NCI-H526 treated with DMSO at 0.1 percent for 48 hours (cell line): ENCODE measurements at regions not wholly inside any gene's neighbourhood (a gene's known extent, or its start where the extent isn't known, plus 50 kb on each side); places are given as distances from the start of the nearest gene placed in this dataset.

Source experiments
- DNase-seq: peaks from one replicate; lab custom pipeline; 2025; lab: John Stamatoyannopoulos, UW

DNA sequence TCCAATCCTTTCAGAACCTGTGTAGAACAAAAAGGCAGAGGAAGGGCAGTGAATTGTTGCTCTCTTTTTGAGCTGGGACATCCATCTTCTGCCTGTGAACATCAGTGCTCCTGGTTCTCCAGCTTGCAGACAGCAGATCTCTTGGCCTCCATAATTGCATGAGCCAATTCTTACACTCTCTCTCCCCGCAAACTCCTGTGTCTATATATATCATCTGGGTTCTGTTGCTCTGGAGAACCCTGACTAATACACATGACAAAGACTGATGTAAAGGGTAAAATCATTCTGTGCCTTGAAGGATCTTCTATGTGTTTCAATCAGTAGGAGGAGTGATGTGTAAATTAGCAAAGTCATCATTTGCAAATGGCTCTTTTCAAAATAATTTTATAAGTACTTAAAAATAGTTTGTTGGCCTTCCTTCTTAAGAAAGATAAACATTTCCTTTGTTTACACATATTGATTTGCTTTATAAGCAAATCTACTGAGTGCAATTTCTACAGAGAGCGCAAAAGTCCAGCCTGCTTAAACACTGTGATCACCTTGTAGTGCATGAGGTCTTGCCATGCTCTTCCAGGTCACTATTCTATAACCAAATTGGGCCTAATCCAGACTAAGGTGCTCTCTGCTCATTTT lies 154.9 kb upstream of the ANKRD28 start:
- DNase-seq = no peak

DNA sequence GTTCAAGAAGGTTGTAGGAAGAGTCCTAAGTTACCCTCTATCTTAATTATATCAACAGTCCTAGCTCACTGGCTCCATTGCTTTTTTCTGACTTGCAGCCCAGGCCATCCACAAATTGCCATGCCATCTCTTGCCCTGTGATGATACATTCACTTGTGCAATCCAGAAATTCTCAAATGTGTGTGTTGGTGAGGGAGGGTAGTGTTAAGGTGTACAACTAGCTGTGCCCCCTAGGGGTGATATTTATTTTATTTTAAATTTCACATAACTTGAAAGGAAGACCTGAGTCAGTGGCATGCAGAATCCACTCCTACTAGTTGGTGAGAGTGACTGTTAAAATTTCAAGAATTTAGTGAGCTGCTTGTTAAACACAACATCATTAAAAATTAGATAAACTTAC lies 156.1 kb upstream of the ANKRD28 start:
- no peak for DNase-seq

DNA sequence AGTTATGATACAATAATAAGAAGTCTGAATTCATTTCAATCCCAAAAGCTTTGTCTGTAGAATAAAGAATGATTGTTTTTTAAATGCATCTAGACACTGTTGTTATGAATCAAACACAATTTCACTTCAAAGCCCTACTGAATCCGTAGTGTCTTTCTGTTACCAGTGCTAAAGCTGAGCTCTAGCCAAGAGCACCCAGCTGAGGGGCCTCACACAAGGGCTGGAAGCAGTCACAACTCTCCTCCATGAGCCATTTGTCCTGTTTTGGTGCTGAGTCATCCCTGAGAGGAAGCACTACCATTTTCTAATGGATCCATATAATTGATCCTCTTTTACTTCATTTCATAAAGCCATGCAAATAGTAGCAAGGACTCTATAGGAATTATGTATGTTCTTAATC lies 158.2 kb upstream of the ANKRD28 start:
- no peak for DNase-seq

DNA sequence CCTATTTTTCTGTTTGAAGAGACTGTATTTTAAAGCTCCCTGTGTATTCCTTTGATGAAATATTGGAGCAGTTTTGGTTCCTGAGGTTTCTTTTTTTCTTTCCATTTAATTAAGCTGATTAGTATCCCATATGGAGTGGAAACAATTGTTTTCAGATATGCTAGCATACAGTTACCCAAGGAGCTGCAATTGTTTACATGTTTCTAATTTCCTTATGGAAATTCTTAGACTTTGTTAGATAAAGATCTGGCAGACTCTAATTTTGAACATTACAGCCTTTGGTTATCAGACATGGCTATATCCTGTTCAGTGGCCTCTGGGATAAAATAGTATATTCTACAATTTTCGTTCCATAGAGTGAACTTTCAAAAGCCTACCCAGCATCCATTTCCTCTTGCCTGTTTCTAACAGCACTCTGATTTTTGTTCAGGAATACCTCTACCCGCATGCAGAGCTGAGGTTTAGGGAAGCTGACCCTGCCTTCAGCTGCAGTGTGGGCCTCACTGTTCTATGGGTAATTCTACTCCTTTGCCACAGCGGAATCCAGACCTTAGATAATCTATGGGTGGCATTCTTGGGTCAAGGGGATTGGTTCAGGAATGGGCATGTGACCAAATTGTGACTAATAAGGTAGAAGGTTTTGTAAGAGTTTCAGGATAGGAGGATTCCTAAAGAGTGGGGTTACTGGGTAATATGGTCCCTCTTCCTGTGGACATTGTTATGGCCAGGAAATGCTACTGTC lies 161.1 kb upstream of the ANKRD28 start:
- DNase-seq = no peak

DNA sequence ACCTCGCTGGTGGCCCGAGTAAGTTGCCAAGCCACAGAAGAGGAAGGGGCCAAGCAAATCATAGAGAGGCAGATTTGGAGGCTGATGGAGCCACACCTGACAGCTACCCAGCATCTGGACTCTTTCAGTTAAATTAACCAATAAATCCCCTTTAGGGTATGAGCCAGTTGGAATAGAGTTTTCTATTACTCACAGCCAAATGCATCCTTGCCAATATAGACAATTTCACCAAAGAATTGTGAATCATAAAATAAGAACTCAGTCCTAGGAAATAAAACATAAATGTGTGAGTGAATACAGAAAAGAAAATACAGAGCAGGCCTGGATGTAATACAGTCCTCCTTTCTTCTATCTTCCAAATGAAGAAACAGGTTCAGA lies 161.6 kb upstream of the ANKRD28 start:
- no peak for DNase-seq

DNA sequence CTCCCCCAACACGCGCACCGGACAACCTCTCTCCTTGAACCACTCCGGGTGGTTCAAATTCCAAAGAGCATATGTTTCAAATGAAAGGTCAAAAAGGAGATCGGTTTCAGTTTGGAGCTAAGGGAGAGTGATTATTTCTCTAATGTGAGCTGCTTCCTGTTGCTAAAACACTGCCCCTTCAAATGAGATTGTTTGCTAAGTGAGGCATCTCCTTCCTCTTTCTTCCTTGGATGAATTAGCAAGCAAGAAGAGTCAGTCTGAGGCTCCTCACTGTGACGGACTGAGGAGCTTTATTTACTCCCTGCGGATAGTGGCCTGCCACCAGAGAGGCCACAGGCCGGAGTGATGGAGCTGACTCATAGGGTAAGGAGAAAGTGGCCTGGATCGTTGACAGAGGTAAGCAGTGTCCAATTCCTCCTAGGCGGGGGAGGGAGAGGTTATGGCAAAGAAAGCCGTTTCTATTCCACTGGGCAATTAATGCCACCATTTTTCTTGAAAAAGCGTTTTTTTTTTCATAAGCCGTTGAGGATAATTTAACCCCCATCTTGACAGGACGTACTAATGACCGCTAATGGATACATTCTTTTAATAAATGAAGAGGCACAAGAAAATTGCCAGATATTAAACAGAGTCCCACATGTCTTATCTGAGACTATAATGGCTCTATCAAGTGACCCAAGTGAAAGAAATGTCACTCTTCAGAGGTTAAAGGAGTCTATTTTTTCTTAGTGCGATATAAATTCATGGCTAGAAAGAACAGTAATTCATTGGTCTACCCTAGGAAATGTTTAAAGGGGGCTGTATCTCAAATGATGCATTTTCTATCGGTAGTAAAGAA lies 167.0 kb upstream of the ANKRD28 start:
- no peak for DNase-seq

DNA sequence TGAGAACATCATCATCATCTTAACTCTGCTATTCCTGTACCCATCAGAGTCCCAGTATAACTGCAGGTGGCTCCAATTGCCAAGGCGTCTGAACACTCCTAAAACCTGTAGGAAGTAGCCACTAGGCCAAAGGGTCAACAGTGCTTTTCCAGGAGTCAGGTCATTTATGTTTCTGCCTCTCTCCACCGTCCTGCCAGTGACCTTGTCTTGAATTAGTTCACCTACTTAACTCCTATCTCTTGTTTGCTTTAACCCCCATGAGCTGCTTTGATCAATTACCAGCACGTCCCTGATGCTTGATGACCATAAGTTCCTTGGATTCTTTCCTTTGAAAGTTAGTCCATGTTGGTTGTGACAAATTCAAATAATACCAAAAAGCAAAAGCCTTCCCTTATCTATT lies 169.8 kb upstream of the ANKRD28 start:
- DNase-seq = no peak

DNA sequence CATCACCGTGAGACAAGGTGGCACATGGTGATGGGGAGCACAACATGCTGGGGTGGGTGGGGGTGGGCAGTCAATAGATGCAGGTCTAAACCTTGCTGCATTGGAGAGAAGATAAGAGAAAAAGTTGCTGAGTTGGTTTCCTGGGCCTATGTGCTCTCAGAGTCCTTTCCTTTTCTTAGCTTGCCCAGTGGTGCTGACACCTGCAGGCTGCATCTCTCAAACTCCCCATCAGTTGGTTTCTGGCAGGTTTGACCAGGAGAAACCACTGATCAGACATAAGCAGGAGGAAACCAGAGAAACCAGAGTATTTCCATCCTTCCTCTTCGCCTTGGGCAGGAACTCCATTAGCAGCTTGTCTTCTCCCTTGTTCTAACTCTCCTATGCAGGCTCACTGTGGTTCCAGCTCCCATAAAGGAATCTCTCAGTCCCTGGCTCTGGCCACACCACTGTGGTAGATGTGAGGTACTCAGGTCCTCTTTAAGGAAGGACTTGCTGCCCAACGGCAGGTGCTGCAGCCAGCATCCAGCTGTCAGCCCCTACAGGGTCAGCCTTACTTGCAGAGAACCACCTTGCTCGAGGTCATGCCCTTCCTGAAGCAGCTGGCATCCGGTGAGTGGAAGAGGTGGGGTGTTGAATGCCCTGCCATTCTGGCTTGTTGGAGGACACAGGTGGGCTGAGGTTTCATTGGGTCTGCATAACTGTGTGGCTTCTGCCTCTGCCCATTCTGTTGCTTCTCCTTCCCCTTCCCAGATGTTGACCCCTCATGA lies 172.3 kb upstream of the ANKRD28 start:
- no peak for DNase-seq

DNA sequence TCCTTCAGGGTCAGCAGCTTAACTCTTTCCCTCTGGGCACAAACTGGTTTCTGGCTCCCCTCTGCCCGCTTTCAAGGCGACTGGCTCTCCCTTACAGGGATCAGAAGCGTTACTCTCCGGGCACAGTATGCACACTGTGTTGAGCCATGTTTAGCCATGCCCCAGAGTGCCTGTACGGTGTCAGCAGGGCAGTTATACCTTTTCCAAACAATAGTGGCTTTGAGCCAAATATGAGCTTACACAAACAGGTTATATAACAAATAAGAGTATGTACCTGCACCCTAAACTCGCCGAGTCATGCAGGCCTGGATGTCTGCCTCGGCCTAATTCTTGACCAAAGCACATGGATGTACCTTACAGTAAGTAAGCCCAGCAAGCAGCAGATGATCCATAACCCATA lies 175.6 kb upstream of the ANKRD28 start:
- DNase-seq = no peak

DNA sequence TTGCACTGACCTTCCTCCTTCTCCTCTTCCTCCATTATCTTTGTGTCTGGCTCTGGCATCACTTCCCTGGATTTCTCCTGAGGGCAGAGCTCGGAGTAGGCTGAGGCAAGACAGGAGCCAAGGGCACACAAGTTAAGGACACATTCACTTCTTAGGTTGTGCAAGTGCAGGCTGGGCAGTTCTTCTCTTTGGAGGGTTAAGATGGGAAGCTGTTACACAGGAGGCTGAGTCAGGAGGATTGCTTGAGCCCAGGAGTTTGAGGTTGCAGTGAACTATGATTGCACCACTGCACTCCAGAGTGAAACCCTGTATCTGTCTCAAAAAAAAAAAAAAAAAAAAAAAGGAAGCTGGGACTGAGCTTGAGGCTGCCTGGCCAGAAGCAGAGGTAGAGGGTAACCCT lies 176.2 kb upstream of the ANKRD28 start:
- no peak for DNase-seq

DNA sequence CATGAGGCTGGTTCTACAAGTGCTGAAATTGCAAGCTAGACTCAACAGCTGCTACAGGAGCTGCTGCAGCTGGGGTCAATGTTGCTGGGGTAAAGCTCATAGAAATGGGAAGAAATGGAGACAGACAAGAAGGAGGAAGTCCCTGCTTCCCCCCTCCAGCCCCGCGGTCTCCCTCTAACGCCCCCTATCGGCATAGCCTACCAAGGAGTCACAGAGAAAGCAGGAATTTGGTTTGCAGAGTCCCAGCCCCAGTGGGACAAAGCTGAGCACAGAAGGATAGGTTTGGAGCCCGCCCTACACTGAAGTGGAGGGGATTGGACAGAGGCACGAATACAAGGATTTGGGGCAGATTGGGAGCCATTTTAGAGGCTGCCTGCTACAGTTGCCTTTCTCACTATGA lies 176.9 kb upstream of the ANKRD28 start:
- no peak for DNase-seq

DNA sequence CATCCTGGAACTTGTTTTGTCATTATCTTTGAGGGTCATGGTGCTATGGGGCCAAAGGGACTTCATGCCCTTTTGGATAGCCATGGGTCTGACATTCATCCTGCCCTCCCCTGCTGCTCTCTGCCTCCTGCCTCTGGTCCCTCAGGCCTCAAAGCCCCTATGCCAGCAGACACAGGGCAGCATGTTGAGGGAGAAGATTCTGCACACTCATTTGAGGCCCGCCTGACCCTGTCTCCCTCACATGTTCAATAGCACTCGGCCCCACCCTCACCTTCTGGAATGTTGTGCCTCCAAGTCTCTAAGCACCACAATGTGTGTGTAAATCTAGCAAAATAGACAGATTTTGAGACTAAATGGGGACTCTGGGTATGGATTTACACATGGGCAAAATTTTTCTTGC lies 178.7 kb upstream of the ANKRD28 start:
- no peak for DNase-seq

DNA sequence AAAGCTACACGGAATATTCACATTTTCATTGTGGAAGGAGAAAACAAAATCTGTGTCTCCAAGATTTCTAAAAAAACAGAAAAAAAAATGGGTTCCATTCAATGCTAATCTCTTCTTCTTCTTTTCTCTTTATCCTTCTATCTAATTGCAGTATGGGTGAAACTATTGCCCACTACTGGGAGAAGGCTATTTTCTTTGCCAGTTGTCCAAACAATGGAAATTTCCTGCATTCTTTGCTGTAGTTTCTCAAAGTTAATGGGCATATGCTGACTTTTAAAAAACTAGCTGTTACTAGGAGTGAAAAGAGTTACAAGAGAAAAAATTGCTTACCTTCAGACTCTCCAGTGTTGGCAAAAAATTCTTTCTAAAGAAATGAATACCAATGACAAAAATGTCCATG lies 179.3 kb upstream of the ANKRD28 start:
- no peak for DNase-seq

DNA sequence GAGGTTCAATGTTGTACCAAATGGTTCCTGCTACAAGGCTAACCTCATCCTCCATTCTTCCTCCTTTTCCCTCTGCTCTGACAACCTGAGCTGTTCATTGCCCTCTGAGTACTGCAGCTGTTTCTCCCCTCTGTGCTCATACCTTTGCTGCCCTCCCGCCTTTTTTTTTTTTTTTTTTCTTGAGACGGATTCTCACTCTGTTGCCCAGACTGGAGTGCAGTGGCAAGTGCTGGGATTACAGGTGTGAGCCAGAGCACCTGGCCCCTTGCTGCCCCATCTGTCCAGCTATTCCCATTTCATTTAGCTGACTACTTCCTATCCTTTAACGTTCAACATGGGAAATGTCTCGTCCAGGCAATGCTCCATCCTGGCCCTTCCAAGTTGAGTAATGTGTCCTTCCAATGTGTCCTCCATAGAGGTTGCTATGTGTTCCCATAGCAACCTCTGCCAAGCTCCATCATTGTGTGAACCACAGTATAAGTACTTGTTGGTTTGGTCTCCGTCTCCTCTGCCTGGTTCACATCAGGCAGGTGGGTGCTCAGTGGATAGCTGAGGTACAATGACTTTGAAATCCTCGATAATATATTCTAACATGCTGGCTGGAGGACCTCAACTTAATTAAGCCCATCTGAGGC lies 179.9 kb upstream of the ANKRD28 start:
- no peak for DNase-seq

DNA sequence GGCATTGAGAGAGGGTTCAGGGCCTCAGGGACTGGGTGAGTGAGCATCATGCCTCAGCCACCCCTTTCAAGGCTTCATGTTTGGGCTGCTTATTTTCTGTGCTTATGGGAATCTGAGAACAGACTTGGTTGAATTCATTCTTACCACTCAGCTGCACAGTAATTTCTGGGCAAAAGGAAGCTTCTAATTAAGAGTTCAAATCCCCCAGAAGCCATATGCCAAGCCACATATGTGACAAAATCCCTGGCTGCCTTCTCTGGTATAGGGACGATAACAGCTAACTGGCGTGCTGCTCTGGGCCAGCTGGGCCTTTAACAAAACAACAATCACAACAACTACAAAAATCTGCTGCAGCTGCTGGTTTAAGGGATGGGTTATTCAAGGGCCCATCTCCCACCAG lies 181.0 kb upstream of the ANKRD28 start:
- DNase-seq = no peak

DNA sequence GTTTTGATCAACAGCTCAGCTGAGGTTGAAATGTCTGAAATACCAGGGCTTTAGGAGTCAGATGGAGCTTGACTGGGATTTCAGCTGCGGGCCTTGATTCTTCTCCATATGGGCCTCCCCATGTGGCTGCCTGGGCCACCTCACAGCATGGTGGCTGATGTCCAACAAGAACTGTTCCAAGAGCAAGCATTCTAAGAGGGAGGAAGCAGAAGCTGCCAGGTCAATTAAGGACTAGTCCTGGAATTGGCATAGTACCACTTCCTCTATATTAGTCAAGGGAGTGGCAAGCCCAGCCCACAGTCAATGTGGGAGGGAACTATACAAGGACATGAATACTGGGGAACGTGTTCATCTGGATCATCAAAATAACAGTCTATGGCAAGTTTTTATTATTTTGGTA lies 181.7 kb upstream of the ANKRD28 start:
- no peak for DNase-seq

DNA sequence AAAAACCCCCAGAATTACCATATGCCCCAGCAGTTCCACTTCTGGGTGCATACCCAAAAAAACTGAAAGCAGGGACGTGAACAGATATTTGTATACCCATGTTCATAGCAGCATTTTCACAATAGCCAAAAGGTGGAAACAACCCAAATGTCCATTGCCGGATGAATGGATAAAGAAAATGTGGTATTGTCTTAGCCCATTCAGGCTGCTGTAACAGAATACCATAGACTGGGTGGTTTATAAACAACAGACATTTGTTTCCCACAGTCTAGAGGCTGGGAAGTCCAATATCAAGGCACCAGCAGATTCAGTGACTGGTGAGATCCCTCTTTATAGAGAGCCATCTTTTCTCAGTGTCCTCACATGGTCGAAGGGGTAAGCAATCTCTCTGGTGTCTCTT lies 182.1 kb upstream of the ANKRD28 start:
- no peak for DNase-seq

DNA sequence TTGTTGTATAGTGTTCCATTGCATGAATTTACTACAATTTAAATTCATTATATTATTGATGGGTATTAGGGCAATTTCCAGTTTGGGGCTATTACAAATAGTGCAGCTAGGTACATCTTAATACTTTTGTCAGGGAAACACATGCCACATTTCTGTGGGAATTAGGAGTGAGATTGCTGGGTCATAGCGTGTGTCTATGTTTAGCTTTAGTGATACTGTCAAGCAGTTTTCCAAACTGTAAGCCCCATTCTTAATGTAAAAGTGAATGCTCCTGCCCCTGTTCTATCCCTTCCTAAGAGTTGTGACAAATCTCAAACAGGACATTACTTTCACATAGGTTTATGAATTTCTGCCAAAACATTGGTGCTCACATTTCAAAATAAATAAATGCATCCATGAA lies 184.5 kb upstream of the ANKRD28 start:
- no peak for DNase-seq

DNA sequence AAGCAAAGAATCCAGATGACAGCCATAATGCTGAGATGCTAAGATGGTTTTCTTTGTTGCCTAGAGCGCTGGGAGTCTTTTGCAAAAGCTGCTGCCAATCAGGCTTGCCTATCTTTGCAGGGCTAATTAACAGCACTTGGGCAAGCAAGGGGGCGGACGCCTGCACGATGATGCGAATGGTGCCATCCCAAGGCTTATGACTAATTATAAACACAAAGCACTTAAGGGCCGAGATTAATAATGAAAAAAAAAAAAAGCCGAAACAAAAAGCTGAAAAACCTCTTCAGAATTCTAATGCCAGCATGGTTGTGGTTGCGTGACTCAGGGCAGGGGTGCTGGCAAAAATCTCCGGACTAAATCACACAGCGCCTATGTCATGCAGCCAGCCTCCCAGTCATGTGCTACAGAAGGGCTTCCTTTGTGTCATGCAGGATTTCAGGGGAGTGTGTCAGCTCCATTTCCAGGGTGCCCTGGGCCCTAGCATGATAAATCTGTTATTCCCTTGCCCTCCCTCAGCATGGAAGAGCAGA lies 185.0 kb upstream of the ANKRD28 start:
- no peak for DNase-seq

DNA sequence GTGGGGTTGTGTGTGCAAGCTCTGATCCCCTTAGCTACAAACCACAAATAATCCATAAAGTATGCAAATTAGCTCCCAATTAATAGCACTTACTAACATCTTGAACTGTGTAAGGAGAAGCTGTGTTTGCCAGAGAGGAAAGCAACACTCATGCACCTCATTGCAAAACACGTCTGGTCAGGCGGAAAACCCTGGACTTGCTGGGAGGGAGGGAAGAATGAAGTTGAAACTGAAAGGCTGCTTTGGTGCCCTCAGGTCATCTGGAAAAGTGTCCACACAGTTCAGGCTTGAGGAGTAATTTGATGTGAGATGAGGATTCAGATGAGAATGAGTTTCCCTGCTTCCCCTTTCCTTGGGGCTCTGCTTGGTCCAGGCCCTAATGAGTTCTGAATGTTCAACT lies 185.5 kb upstream of the ANKRD28 start:
- DNase-seq = no peak

DNA sequence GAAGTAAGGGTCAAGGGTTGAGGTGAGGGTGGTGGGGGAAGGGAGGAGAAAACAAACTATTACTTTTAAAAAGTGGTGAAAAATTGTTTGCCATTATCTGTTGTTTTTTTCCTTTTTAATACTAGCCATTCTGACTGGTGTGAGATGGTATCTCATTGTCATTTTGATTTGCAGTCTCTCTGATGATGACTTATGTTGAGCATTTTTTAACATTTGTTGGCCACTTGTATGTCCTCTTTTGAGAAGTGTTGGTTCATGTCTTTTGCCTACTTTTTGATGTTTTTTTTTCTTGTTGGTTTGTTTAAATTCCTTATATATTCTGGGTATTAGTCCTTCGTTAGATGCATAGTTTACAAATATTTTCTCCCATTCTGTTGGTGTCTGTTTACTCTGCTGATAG lies 185.9 kb upstream of the ANKRD28 start:
- DNase-seq = no peak

DNA sequence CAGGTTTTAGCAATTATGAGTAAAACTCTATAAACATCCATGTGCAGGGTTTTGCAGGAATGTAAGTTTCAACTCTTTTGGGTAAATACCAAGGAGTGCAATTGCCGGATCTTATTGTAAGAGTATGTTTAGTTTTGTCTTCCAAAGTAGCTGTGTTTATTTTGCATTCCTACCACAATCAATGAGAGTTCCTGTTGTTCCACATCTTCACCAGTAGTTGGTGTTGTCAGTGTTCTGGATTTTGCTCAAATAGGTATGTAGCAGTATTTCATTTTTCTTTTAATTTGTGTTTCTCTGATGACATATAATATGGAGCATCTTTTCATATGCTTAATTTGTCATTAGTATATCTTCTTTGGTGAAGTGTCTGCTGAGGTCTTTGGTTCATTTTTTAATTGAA lies 185.1 kb upstream of the GALNT15 start:
- no peak for DNase-seq
